HT-29 (cell line): ENCODE measurements at regions not wholly inside any gene's neighbourhood (a gene's known extent, or its start where the extent isn't known, plus 50 kb on each side); places are given as distances from the start of the nearest gene placed in this dataset.

Experiments used
- DNase-seq: peaks from one replicate; pipeline ENCODE4 v3.0.0-alpha.2; 2015; ENCODE audit warnings: low spot score

GRCh38 chr17:56648321-56648720 lies 54.8 kb downstream of the NOG start:
- DNase-seq = no peak

- DNase-seq = no peak
Observed at GRCh38 chr17:56648806-56649205, 55.3 kb downstream of the NOG start.

DNA sequence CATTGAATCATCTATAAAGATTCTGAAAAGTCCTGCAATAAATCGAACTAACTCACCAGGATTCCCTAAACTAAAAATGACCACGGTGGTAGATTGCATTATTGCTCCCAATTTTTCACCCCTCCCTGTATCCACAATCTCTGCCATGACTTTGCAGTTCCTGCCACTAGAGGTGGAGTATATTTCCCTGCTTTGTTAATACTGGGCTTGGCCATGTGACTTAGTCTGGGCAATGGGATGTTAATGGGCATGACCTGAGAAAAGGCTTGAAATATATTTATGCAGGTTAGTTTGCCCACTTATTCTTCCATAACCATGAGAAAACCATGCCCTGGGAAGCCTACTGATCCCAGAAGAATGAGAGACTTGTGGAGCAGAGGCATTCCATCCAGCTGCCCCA lies 59.1 kb downstream of the NOG start:
- DNase-seq = no peak

DNA sequence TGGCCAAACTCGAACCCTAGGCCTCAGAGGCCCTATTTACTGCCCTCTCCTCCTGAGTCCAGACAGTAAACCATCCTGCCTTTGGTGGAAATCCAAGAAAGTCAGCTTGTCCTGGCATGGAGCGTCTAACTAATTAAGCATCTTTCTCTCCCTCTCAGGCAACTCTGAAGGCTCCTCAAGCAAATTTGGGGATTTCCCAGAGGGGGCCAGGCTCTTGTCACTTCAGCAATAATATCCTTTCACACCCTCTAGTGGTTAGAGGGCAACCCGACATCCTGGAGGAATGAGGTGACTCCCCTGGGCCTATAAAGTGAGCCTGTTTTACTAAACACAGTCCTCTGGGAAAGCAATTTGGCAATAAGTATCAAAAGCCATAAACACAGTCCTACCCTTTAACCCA lies 60.4 kb downstream of the NOG start:
- peak; percentile 40 for DNase-seq

- DNase-seq = no peak
Observed at GRCh38 chr17:56656701-56657327, 63.3 kb downstream of the NOG start.

GRCh38 chr17:56658648-56659047 lies 65.1 kb downstream of the NOG start:
- DNase-seq = no peak

DNA sequence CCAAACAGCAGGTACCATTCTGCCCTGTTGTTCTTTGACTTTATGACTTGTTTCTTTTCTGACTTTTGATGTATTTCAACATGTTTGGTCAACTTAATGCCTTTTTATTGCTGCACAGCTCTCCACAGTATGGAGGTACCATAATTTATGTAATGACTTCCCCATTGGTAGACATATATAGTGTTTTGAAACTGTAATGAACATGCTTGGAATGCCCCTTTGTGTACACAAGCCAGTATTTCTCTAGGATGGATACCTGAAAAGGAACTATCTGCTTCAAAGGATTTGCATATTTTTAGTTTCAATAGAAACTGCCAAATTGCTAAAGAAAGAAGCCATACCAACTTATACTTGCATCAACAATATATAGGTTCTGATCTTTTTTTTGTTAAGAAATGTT lies 66.1 kb downstream of the NOG start:
- no peak for DNase-seq

DNA sequence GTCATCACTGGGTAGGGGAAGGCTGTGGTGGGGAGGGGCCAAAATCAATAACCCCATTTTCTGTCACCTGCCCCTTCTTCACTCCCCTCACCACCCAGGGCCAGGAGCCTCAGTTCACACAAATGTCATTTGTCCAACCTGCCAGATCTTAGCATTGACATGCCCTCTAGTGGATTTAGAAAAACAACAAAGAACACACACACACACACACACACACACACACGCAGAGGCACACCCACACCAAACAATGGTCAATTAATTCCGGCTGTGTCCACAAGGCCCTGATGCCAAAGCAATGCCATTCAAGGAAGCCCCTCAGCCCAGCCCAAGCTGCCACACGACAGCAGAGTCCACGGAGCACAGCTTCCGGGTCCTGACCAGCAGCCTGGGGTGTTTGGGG lies 68.4 kb downstream of the NOG start:
- peak; percentile 14 for DNase-seq

GRCh38 chr17:56665864-56666263 lies 72.4 kb downstream of the NOG start:
- DNase-seq = no peak

DNA sequence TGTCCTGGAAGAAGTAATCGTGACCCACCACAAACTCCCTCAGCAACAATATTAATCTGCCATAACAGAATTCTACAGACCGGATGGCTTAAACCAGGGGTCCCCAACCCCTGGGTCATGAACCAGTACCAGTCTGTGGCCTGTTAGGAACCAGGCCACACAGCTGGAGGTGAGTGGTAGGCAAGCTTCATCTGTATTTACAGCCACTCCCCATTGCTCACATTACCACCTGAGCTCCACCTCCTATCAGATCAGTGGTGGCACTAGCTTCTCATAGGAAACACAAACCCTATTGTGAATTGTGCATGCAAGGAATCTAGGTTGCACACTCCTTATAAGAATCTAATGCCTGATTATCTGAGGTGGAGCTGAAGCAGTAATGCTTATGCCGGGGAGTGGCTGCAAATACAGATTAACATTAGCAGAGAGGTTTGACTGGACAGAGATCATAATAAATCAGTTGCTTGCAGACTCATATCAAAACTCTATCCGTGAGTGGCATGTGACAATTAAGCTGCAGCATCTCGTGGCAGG lies 74.5 kb downstream of the NOG start:
- no peak for DNase-seq

- DNase-seq = no peak
Observed at GRCh38 chr17:56672195-56672594, 78.7 kb downstream of the NOG start.

- DNase-seq = no peak
Observed at GRCh38 chr17:56674401-56674925, 81.0 kb downstream of the NOG start.

DNA sequence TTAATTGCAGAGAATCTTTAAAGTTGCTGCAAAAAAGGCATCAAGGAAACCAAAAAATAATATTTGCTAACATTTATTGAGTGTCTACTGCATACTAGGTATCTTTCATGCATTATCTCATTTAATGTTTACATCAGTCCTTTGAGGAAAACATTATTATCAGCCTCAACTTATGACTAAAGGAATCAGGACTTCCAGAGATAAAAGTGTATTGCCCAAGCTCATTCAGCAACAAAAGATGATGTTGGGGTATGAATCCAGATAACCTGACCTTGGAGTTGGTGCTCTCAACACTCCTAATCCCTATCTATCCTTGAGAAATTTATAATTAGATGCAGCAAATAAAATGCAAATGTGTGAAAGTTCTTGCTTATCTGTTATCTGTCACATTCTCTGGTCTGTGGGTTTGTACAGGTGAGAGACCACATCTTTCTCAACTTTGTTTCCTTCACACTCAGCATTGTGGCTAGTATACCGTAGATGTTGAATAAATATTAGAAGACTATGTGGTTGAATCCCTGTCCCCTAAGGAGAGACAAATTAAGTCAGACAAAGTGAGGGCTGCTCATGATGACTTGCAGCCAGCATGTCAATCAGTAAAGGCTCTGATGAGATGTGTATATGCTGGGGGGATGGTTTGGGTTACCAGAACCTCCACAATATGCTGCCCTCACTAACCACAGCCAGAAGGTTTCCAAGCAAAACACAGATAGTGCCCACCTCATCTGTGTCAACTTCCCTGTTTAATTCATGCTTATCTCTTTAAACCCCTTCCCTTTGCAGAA lies 82.6 kb downstream of the NOG start:
- no peak for DNase-seq

- DNase-seq = no peak
Observed at GRCh38 chr17:56676810-56677209, 83.3 kb downstream of the NOG start.

GRCh38 chr17:56678249-56679114 lies 85.0 kb downstream of the NOG start:
- no peak for DNase-seq

DNA sequence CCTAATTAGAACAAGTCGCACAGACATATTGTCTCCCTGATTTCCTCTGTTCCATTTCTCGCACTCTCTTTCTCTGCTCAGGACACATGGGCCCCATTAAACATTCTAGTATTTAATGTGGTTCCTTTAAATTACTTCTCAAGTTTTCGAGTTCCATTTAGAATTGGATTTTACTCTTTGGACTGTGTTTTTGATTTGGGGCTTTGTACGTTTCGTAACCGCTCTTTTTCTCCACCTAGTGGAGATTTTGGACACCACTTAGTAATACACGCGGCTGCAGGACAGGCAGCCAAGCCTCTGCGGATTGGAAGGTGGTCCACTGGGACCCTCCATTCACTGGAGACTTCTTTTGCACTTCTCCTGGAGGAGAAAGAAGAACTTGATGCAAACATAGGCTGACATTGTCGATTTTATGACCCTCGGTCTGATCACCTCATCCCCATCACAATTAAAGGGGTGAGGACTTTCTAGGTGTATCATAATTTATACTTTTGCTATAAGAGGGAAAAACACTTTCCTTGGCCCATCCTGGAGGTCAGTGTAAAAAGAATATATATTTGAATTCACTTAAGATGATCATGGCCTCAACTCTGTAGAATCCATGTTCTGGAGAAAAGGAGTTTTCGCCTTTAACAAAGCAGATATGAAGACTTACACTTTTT lies 85.7 kb downstream of the NOG start:
- DNase-seq = no peak

GRCh38 chr17:56679777-56680422 lies 86.4 kb downstream of the NOG start:
- DNase-seq = no peak

DNA sequence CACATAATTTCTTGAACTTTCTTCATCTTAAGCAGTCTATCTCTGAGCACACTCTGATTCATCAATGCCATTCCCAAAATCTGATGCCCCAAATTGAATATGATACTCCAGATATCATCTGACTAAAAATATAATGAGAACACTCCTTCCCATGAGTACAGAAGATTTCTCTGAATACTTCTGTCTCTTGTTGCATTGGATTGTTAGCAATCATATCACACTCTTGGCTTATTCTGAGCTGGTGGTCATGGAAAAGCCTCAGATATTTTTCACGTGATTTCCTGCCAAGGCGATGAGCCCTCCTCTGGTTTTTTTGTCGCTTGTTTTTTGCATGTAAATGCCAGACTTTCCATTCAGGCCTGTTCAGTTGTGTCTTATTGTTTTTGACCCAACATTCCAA lies 87.2 kb downstream of the NOG start:
- no peak for DNase-seq

DNA sequence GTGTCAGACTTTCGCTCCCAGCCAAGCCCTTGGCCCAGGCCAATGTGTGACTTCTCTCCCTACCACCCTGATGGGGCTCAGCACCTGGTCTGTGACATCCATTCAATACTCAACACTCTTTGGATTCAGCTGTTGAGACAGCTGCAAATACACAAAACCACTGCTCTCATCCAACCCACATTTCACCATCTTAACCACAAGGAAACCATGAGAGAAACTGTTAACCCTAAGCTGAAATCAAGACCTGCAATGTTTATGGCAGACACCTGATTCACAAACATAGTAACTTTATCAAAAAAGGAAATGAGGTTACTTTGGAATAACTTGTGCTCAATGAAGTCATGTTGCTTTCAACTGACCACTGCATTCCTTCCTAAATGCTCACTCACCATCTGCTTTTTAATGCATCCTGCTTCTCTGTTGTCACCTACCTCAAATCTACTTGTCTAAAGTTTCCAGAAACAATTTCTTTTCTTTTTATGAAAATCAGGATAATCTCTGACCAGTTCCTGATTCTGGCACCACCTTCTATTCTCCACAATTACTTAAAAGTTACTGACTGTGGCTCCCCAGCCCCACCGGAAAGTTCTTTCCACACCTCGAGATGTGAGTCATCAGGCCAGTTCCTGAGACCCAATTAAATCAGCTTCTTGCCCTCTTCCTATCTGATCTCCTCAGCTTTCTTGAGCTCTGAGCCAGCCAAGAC lies 88.2 kb downstream of the NOG start:
- DNase-seq = no peak

- no peak for DNase-seq
Observed at GRCh38 chr17:56688151-56688550, 94.7 kb downstream of the NOG start.
